PC-3 (cell line): ENCODE measurements at regions not wholly inside any gene's neighbourhood (a gene's known extent, or its start where the extent isn't known, plus 50 kb on each side); places are given as distances from the start of the nearest gene placed in this dataset.

Source experiments
- ATAC-seq: fragments of 200-7000 bp; cut with Tn5 transposase; 2 replicates; pipeline ENCODE4 v1.9.1; 2020; ENCODE audit warnings: mild to moderate bottlenecking, moderate library complexity
- BruUV-seq: library from RNA; stranded (reverse); fragments of 400-500 nt; replicated peaks from 2 replicates; lab custom pipeline; 2021; lab: Mats Ljungman, UMichigan
- CTCF ChIA-PET: fragments of 300-600 bp; sonication (Branson Sonifier 250); formaldehyde crosslinking; loops from one replicate; lab custom pipeline; 2022; ENCODE audit warnings: antibody characterized with exemption; lab: Charles Lee
- POLR2A ChIA-PET: fragments of 300-600 bp; sonication (Branson Sonifier 250); formaldehyde crosslinking; loops from one replicate; lab custom pipeline; 2022; ENCODE audit warnings: antibody characterized with exemption; ENCODE audit not compliant: unreplicated experiment; lab: Charles Lee
- DNase-seq: peaks from one replicate; pipeline ENCODE4 v3.0.0-alpha.2; 2015
- H2AFZ ChIP-seq: fragments of 300-600 bp; sonication (generic); 2 replicates; pipeline ENCODE4 v1.6.0; 2016; ENCODE audit warnings: antibody characterized with exemption, low read length
- H3F3A ChIP-seq: fragments of 300-600 bp; sonication (generic); one replicate; pipeline ENCODE4 v1.6.0; 2017; ENCODE audit warnings: antibody characterized with exemption, low read length, control low read depth, mild to moderate bottlenecking; ENCODE audit not compliant: unreplicated experiment
- H3K27ac ChIP-seq: fragments of 300-600 bp; sonication (generic); 2 replicates; pipeline ENCODE4 v1.5.1; 2016; ENCODE audit warnings: mild to moderate bottlenecking, low read length
- H3K27me3 ChIP-seq: fragments of 300-600 bp; sonication (generic); 2 replicates; pipeline ENCODE4 v1.6.1; 2016; ENCODE audit warnings: low read length, mixed read lengths
- H3K36me3 ChIP-seq: fragments of 300-600 bp; sonication (generic); 2 replicates; pipeline ENCODE4 v1.6.1; 2016; ENCODE audit warnings: low read depth, mixed run types, low read length, mixed read lengths
- H3K4me1 ChIP-seq: fragments of 300-600 bp; sonication (generic); 2 replicates; pipeline ENCODE4 v1.5.1; 2016; ENCODE audit warnings: low read length; ENCODE audit not compliant: insufficient read depth
- H3K4me2 ChIP-seq: fragments of 300-600 bp; sonication (generic); 2 replicates; pipeline ENCODE4 v1.6.0; 2016; ENCODE audit warnings: low read length
- H3K4me3 ChIP-seq: fragments of 300-600 bp; sonication (generic); 2 replicates; pipeline ENCODE4 v1.5.1; 2016; ENCODE audit warnings: mild to moderate bottlenecking, low read length, mixed read lengths
- H3K79me2 ChIP-seq: fragments of 300-600 bp; sonication (generic); 2 replicates; pipeline ENCODE4 v1.6.1; 2017; ENCODE audit warnings: low read length, mixed read lengths
- H3K9ac ChIP-seq: fragments of 300-600 bp; sonication (generic); 2 replicates; pipeline ENCODE4 v1.6.0; 2016; ENCODE audit warnings: mild to moderate bottlenecking, low read length
- H3K9me2 ChIP-seq: fragments of 300-600 bp; sonication (generic); replicated peaks from 2 replicates; pipeline ENCODE4 v1.6.1; 2016; ENCODE audit warnings: mixed run types, low read length, mixed read lengths
- H3K9me3 ChIP-seq: fragments of 300-600 bp; sonication (generic); 2 replicates; pipeline ENCODE4 v1.6.1; 2016; ENCODE audit warnings: low read length, mixed read lengths
- H4K20me1 ChIP-seq: fragments of 300-600 bp; sonication (generic); 2 replicates; pipeline ENCODE4 v1.6.1; 2016; ENCODE audit warnings: low read length, mixed read lengths
- EZH2 ChIP-seq: fragments of 300-600 bp; sonication (generic); IDR thresholded peaks from one replicate; pipeline ENCODE4 v1.6.1; 2017; ENCODE audit warnings: antibody characterized with exemption, mild to moderate bottlenecking, low read length; ENCODE audit not compliant: unreplicated experiment
- EZH2phosphoT487 ChIP-seq: fragments of 300-600 bp; sonication (generic); IDR thresholded peaks from 2 replicates; pipeline ENCODE4 v1.6.1; 2018; ENCODE audit warnings: mild to moderate bottlenecking, antibody characterized with exemption, low read length, borderline replicate concordance
- intact Hi-C: fragments of 100-400 bp; cut with micrococcal nuclease; formaldehyde crosslinking; loops from 2 replicates; pipeline ENCODE4 v1.9.0; 2023
- TF ChIP-seq, protein P1 (sequence below): fragments of 300-600 bp; sonication (generic); conservative IDR thresholded peaks from 2 replicates; pipeline ENCODE4 v1.5.1; 2017; ENCODE audit warnings: antibody characterized with exemption, low read depth, mild to moderate bottlenecking, low read length

DNA sequence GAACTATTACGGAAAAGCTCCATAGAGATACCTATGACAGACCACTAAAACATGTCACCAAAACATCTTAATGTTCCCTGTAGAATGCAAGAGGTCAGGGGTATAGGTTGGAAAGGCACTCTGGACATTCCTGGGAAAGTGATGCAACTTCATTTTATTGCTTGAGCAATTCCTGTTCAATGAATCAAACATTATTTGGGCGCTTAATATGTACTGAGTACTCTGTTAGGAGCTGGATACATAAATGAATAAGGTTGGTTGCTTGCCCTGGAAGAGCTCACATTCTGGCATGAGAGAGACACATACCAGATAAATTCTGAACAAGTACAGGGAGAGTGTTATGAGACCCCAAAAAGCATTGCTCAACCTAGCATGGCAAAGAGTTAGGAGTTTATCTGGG, 408.9 kb upstream of the DMAC1 start:
- Histone ChIP-seq H3K27ac (no peak overlapping the region), H3K9me3 (no peaks in the 10 kb centered on the region), H2AFZ (no peak overlapping the region), H3F3A (no peaks in the 10 kb centered on the region), H3K36me3 (no peaks in the 10 kb centered on the region), H3K4me1 (no peaks in the 10 kb centered on the region), H3K4me2 (no peak overlapping the region), H4K20me1 (no peaks in the 10 kb centered on the region), H3K9me2 (no peaks in the 10 kb centered on the region), H3K4me3 (no peak overlapping the region), H3K79me2 (no peaks in the 10 kb centered on the region), H3K27me3 (no peaks in the 10 kb centered on the region), H3K9ac (no peak overlapping the region)
- no peak for DNase-seq
- intact Hi-C loops: no loop called here
- ChIA-PET CTCF (no interaction called here), POLR2A (no interaction called here)
- no peak for ATAC-seq
- TF ChIP-seq EZH2 (no peak), EZH2phosphoT487 (no peak)
- BruUV-seq: no TSS peak

DNA sequence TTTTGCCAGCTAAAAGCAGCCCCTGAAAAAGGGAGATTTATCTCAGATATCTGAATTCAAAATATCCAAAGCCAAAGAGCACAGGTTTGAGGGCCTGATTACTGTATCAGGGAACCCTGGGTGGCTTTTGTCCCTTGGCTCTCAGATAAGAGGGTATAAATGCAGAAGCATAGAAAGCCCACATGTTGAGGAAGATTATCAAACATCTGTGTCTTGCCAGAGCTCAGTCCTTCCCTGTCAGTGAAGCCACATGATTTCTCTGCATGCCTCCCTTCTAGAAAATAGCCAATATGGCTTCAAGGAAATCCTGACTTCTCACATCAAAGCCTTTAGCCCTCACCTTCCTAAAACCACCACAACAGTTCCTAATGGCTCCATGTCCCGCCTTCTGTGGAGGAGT, 408.0 kb upstream of the DMAC1 start:
- intact Hi-C loops: no loop called here
- Histone ChIP-seq H3K79me2 (no peaks in the 10 kb centered on the region), H3K9me2 (no peaks in the 10 kb centered on the region), H3K4me2 (no peak overlapping the region), H4K20me1 (no peaks in the 10 kb centered on the region), H3K27me3 (no peaks in the 10 kb centered on the region), H3K36me3 (no peaks in the 10 kb centered on the region), H3K27ac (no peak overlapping the region), H3K9me3 (no peaks in the 10 kb centered on the region), H2AFZ (no peak overlapping the region), H3K4me3 (no peak overlapping the region), H3F3A (no peaks in the 10 kb centered on the region), H3K4me1 (no peaks in the 10 kb centered on the region), H3K9ac (no peak overlapping the region)
- ATAC-seq (no peak), DNase-seq (no peak)
- ChIA-PET POLR2A (no interaction called here), CTCF (no interaction called here)
- no TSS peak for BruUV-seq
- no peak for TF ChIP-seq EZH2
- TF ChIP-seq EZH2phosphoT487: no peak
- TF ChIP-seq, protein P1, sequence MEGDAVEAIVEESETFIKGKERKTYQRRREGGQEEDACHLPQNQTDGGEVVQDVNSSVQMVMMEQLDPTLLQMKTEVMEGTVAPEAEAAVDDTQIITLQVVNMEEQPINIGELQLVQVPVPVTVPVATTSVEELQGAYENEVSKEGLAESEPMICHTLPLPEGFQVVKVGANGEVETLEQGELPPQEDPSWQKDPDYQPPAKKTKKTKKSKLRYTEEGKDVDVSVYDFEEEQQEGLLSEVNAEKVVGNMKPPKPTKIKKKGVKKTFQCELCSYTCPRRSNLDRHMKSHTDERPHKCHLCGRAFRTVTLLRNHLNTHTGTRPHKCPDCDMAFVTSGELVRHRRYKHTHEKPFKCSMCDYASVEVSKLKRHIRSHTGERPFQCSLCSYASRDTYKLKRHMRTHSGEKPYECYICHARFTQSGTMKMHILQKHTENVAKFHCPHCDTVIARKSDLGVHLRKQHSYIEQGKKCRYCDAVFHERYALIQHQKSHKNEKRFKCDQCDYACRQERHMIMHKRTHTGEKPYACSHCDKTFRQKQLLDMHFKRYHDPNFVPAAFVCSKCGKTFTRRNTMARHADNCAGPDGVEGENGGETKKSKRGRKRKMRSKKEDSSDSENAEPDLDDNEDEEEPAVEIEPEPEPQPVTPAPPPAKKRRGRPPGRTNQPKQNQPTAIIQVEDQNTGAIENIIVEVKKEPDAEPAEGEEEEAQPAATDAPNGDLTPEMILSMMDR: no peak

DNA sequence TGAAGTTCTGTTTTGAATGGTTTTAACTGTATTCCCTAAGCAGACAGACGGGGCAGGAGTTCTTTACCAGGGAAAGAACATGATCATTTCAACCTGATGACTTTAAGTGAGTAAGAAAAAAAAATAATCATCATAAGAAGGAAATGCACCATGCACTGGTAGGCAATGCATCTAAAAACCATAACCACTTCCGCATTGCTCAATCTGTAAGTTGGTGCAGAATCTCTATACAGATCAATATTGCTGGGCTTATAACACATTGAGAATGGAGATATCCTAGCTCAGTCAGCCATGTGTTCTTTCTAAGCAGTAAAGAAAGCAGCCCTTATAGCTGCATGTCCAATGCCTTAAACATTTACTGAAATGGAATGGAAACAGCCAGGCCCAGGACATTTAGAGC, 407.1 kb upstream of the DMAC1 start:
- H3K36me3 ChIP-seq: no peaks in the 10 kb centered on the region
- CTCF ChIA-PET: no interaction called here

More for the DNA sequence above, 407.1 kb upstream of the DMAC1 start:
- BruUV-seq: no TSS peak
- ATAC-seq: no peak
- no peak overlapping the region for H2AFZ ChIP-seq
- H4K20me1 ChIP-seq: no peaks in the 10 kb centered on the region
- H3K27ac ChIP-seq: no peak overlapping the region
- no peak overlapping the region for H3K4me3 ChIP-seq
- intact Hi-C loops: no loop called here
- no peak for TF ChIP-seq EZH2phosphoT487
- TF ChIP-seq EZH2: no peak
- TF ChIP-seq, protein P1: no peak
- H3K9me2 ChIP-seq: no peaks in the 10 kb centered on the region
- no peaks in the 10 kb centered on the region for H3K27me3 ChIP-seq
- no peaks in the 10 kb centered on the region for H3K4me1 ChIP-seq
- H3K9me3 ChIP-seq: no peaks in the 10 kb centered on the region
- no peak overlapping the region for H3K4me2 ChIP-seq
- no peaks in the 10 kb centered on the region for H3K79me2 ChIP-seq
- no peak overlapping the region for H3K9ac ChIP-seq
- POLR2A ChIA-PET: no interaction called here
- no peak for DNase-seq
- no peaks in the 10 kb centered on the region for H3F3A ChIP-seq
